ENCODE measurements at regions not wholly inside any gene's neighbourhood (a gene's known extent, or its start where the extent isn't known, plus 50 kb on each side); places are given as distances from the start of the nearest gene placed in this dataset.

GRCh38 chr10:107623292-107623691 is 458.8 kb upstream of the SORCS1 start:
- no peak for FAIRE-seq

GRCh38 chr10:107619139-107619538 is 454.6 kb upstream of the SORCS1 start:
- FAIRE-seq = no peak

- no peak for FAIRE-seq
Observed at GRCh38 chr10:107618504-107618994, 454.0 kb upstream of the SORCS1 start.

GRCh38 chr10:107616463-107617410 is 452.2 kb upstream of the SORCS1 start:
- FAIRE-seq = no peak

GRCh38 chr10:107616031-107616430 is 451.5 kb upstream of the SORCS1 start:
- FAIRE-seq = no peak

- FAIRE-seq = no peak
Observed at GRCh38 chr10:107614939-107615685, 450.6 kb upstream of the SORCS1 start.

- FAIRE-seq = no peak
Observed at GRCh38 chr10:107611115-107611514, 446.6 kb upstream of the SORCS1 start.

- no peak for FAIRE-seq
Observed at GRCh38 chr10:107589081-107589480, 424.6 kb upstream of the SORCS1 start.

- no peak for FAIRE-seq
Observed at GRCh38 chr10:107585630-107586029, 421.1 kb upstream of the SORCS1 start.

- FAIRE-seq = no peak
Observed at GRCh38 chr10:107583974-107584373, 419.5 kb upstream of the SORCS1 start.

- no peak for FAIRE-seq
Observed at GRCh38 chr10:107579970-107580369, 415.5 kb upstream of the SORCS1 start.

GRCh38 chr10:107577221-107577620 is 412.7 kb upstream of the SORCS1 start:
- FAIRE-seq = no peak

GRCh38 chr10:107576746-107577145 is 412.2 kb upstream of the SORCS1 start:
- no peak for FAIRE-seq

GRCh38 chr10:107565014-107565413 is 400.5 kb upstream of the SORCS1 start:
- FAIRE-seq = no peak

GRCh38 chr10:107561136-107561650 is 396.7 kb upstream of the SORCS1 start:
- FAIRE-seq = no peak

- no peak for FAIRE-seq
Observed at GRCh38 chr10:107557916-107558315, 393.4 kb upstream of the SORCS1 start.

- no peak for FAIRE-seq
Observed at GRCh38 chr10:107554333-107554732, 389.8 kb upstream of the SORCS1 start.

GRCh38 chr10:107553470-107553869 is 389.0 kb upstream of the SORCS1 start:
- FAIRE-seq = no peak

- no peak for FAIRE-seq
Observed at GRCh38 chr10:107552963-107553362, 388.5 kb upstream of the SORCS1 start.

GRCh38 chr10:107548301-107548700 is 383.8 kb upstream of the SORCS1 start:
- no peak for FAIRE-seq

- FAIRE-seq = no peak
Observed at GRCh38 chr10:107546986-107547385, 382.5 kb upstream of the SORCS1 start.

- no peak for FAIRE-seq
Observed at GRCh38 chr10:107546284-107546683, 381.8 kb upstream of the SORCS1 start.

- no peak for FAIRE-seq
Observed at GRCh38 chr10:107545717-107546116, 381.2 kb upstream of the SORCS1 start.

All from islet of Langerhans (tissue), 1 donor.